Ishikawa (cell line): ENCODE measurements at regions not wholly inside any gene's neighbourhood (a gene's known extent, or its start where the extent isn't known, plus 50 kb on each side); places are given as distances from the start of the nearest gene placed in this dataset.

ENCODE experiments used
- EP300 ChIP-seq: IDR thresholded peaks from 2 replicates; pipeline ENCODE4 v1.6.1; 2012; ENCODE audit warnings: borderline replicate concordance
- TF ChIP-seq, protein P1 (sequence below): IDR thresholded peaks from 2 replicates; pipeline ENCODE4 v1.6.1; 2012

DNA sequence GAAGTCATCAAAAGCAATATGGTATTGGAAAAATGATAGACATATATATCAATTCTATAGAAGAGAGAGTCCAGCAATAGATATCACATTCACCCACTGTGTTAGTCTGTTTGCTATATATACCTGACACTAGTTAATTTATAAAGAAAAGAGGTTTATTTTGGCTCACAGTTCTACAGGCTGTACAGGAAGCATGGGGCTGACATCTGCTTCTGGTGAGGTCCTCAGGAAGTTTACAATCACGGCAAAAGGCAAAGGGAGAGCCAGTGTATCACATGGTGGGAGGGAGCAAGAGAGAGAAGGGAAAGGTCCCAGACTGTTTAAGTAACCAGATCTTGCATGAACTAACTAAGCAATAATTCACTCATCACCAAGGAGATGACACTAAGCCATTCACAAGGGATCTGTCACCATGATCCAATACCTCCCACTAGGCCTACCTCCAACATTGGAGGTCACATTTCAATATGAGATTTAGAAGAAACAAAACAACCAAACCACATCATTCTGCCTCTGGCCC is 470.6 kb downstream of the METTL4 start:
- no peak for TF ChIP-seq EP300
- TF ChIP-seq, protein P1, sequence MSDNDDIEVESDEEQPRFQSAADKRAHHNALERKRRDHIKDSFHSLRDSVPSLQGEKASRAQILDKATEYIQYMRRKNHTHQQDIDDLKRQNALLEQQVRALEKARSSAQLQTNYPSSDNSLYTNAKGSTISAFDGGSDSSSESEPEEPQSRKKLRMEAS: no peak
